ENCODE measurements at regions not wholly inside any gene's neighbourhood (a gene's known extent, or its start where the extent isn't known, plus 50 kb on each side); places are given as distances from the start of the nearest gene placed in this dataset.
"Not testable (repeated sequence)": the region's sequence is repeated elsewhere in the genome, so short reads cannot be mapped to it uniquely, and the experiment has no call there.

DNA sequence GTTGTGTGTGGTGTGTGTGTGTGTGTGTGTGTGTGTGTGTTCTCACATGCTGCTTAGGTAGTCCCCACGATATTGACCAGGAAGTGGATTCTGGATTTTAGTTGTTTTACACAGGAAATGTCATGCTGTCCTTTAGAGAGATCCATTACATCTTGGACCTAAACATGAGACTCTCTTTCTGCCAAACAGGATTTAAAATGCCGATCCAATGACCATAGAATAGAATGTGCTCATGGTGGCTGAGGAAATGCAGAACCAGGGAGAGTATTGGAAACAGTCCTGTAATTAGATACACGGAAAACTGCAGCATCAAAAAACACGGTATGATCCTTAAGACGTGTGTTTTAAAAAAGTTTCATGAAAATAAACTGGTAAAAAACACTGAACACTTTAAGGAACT, 347.8 kb upstream of the FRG1 start:
- TF ChIP-seq, protein P1, sequence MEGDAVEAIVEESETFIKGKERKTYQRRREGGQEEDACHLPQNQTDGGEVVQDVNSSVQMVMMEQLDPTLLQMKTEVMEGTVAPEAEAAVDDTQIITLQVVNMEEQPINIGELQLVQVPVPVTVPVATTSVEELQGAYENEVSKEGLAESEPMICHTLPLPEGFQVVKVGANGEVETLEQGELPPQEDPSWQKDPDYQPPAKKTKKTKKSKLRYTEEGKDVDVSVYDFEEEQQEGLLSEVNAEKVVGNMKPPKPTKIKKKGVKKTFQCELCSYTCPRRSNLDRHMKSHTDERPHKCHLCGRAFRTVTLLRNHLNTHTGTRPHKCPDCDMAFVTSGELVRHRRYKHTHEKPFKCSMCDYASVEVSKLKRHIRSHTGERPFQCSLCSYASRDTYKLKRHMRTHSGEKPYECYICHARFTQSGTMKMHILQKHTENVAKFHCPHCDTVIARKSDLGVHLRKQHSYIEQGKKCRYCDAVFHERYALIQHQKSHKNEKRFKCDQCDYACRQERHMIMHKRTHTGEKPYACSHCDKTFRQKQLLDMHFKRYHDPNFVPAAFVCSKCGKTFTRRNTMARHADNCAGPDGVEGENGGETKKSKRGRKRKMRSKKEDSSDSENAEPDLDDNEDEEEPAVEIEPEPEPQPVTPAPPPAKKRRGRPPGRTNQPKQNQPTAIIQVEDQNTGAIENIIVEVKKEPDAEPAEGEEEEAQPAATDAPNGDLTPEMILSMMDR (IDR thresholded peaks at IDR 0.05; ENCODE audit: insufficient read depth, low read depth, low read length): no peak
- DNase-seq (ENCODE audit: low read depth): no peak
- no peak overlapping the region for H3K4me3 ChIP-seq (ENCODE audit: low read depth, low read length)

DNA sequence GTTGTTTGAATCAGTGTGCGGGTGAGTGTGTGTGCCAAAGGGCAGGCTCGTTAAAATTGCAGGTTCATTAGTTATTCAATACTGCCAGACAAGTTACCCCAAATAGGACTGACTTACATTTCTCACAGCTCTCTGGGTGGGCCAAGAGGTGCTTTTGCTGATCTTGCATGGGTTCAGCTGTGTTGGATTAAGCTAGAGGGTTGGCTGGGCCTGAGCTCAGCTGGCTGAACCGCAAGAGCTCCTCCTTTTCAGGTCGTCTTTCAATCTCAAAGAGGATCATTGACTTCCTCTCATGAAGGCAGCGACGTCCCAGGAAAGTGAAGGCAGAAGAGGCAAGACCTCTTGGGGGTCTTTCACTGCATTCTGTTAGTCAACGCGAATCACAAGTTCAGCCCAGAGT, 343.3 kb upstream of the FRG1 start:
- no peak overlapping the region for H3K4me3 ChIP-seq (ENCODE audit: low read depth, low read length)
- TF ChIP-seq, protein P1 (IDR thresholded peaks at IDR 0.05; ENCODE audit: insufficient read depth, low read depth, low read length): no peak
- DNase-seq (ENCODE audit: low read depth): no peak

DNA sequence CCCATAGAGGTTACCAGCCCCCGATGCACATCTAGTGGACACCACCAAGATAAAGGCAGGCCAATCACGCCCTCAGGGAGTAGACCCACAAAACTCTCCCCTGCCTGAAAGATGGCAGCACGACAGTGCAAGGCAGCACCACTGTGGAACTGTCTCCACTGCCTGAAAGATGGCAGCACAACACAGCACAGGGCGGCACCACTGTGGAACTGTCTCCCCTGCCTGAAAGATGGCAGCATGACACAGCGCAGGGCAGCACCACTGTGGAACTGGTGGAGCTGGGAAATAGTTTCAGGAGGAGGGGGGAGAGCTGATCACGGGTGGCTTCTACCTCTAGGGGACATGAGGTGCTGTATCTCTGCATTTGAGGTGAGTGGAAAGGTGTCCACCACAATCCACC, 340.4 kb upstream of the FRG1 start:
- H3K4me3 ChIP-seq (ENCODE audit: low read depth, low read length): no peak overlapping the region
- TF ChIP-seq, protein P1 (IDR thresholded peaks at IDR 0.05; ENCODE audit: insufficient read depth, low read depth, low read length): no peak
- DNase-seq (ENCODE audit: low read depth): no peak

DNA sequence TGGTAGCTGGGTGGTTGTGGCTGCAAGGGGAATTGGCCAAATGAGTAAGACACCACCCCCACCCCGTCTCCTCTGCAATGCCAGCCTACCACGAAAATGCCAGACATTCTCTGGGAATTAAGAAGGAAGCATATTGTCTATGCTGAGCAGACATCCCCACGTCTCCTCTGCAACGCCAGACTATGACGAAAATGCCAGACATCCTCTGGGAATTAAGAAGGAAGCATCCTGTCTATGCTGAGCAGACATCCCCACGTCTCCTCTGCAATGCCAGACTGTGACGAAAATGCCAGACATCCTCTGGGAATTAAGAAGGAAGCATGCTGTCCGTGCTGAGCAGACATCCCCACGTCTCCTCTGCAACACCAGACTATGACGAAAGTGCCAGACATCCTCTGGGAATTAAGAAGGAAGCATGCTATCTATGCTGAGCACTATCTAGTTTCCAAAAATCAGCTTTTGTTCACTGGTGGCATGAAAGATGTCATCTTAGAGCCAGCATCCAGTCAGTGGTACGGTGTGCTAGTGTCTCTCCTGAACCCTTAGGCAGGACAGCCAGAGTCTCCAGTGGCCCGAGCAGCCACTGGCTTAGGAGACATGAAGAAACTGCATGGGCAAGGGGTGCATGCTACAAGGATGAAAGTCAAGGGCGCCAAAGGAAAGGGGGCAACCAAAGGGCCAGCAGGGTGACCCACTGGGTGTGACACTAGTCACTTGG, 339.8 kb upstream of the FRG1 start:
- H3K4me3 ChIP-seq (ENCODE audit: low read depth, low read length): no peak overlapping the region
- TF ChIP-seq, protein P1 (IDR thresholded peaks at IDR 0.05; ENCODE audit: insufficient read depth, low read depth, low read length): no peak
- no peak for DNase-seq (ENCODE audit: low read depth)

DNA sequence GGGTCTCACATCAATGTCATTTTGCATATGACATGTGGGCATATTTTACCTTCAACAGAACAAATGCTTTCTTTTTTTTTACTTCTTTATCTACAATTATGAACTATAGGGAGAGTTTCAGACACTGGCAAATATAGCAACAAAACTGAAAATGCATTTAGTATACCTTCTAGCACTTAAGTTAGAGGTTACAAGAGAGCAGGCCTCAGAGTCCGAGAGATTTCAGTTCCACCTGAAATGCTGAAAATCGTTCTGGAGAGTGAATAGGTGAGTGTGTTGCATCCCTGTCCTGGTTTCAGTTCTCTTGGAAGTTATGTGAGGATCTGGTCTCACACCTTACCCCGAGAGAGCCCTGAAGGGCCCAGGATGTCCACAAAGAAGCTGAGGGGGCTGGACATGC, 337.8 kb upstream of the FRG1 start:
- not testable (repeated sequence) for H3K4me3 ChIP-seq (ENCODE audit: low read depth, low read length)

DNA sequence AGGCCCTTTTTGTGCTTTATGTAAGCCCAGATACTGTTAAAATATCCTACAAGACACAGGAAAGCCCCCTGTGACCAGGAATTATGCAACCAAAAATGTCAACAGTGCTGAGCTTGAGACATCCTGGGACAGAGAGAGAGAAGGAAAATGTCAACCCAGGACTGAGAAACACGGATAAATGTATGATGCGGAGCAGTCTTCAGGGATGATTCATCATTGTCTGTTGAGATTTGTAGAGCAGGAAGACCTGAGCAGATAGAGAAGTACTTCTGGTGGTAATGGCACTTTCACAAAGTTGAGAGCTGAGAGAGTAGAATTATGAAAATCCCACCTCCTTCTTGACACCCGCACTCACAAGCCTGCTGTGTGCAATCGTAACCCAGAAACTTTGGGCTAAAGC, 330.1 kb upstream of the FRG1 start:
- not testable (repeated sequence) for H3K4me3 ChIP-seq (ENCODE audit: low read depth, low read length); DNase-seq (ENCODE audit: low read depth)

More for the DNA sequence above, 337.8 kb upstream of the FRG1 start:
- DNase-seq (ENCODE audit: low read depth): not testable (repeated sequence)

DNA sequence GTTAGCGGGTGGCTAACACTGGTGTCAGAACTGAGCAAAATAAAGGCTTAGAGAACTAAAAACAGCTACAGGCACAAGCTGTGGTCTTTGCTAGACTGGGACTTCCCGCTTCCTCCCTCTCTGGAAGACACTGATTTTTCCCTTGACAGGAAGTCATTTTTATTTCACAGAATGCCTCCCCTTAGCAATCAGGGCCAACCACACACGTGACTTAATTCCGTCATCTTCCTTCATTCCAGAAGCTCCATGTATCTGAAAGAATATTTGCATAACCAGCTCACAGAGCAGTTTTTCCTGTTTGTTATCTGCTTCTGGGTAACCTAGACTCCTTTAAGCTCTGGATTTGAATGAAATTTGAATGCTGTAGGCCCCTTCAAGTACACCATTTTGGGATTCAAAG, 327.5 kb upstream of the FRG1 start:
- no peak for DNase-seq (ENCODE audit: low read depth)
- H3K4me3 ChIP-seq (ENCODE audit: low read depth, low read length): no peak overlapping the region
- TF ChIP-seq, protein P1 (IDR thresholded peaks at IDR 0.05; ENCODE audit: insufficient read depth, low read depth, low read length): no peak

DNA sequence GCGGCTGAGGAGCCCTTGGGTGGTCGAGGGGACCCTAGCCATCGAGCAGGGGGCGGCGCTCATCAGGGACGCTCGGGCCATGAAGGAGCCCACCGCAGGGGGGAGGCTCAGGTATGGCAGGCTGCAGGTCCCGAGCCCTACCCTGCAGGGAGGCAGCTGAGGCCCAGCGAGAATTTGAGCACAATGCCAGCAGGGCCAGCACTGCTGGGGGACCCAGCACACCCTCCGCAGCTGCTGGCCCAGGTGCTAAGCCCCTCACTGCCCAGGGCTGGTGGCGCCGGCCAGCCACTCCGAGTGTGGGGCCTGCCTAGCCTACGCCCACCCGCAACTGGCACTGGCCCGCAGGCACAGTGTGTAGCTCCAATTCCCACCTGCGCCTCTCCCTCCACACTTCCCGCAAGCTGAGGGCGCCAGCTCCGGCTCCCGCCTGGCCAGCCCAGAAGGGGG, 325.4 kb upstream of the FRG1 start:
- DNase-seq (ENCODE audit: low read depth): no peak
- H3K4me3 ChIP-seq (ENCODE audit: low read depth, low read length): no peak overlapping the region
- TF ChIP-seq, protein P1 (IDR thresholded peaks at IDR 0.05; ENCODE audit: insufficient read depth, low read depth, low read length): no peak

DNA sequence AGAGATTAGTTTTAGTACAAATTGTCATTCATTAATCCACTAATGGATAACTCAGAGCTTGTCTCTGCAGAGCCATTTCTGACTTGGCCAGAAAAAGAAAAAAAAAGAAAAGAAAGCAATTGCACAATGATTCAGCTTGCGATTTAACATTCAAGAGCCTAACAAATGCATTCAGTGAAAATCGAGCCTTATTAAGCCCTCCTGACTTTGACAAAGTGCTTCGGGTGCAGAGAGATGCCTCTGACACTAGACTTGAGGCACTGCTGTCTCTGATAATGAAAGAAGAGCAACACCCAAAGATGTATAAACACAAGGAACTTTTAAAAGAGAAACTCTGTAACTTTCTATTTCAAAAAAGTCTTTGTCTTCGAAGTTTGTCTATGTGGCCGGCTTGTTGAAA, 322.9 kb upstream of the FRG1 start:
- H3K4me3 ChIP-seq (ENCODE audit: low read depth, low read length); DNase-seq (ENCODE audit: low read depth): not testable (repeated sequence)

DNA sequence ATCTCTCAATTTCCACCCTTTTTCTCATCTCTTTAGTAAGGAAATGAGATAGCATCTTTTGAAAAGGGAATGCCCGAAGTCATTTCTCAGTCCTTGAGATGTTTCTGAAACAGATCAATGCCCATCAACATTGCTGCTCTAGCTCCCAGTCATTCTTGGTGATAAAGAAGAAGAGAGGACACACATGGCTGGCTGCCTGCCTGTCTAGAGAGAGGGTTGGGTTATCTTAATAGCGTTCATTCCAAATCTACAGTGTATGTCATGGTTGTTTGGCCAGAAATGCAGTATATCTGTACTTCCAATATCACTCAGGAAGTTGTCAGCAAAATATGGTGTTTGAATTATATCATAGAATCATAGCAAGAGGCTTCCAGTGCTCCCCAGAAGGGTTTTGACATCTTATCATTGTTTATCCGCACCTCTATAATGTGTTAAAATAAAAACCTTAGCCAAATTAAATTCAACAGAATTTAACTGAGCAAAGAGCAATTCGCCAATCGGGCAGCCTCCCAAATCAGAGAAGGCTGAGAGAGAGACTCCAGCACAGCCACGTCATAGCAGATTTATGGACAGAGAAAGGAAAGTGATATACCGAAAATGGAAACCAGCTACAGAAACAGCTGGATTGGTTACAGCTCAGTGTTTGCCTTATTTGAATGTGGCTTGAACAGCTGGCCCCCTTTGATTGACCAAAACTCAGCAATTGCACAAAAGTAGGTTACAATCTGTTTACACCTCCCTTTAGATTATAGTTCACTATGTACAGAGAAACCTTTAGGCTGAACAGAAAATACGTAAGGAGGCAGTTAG, 321.0 kb upstream of the FRG1 start:
- DNase-seq (ENCODE audit: low read depth); H3K4me3 ChIP-seq (ENCODE audit: low read depth, low read length): not testable (repeated sequence)

DNA sequence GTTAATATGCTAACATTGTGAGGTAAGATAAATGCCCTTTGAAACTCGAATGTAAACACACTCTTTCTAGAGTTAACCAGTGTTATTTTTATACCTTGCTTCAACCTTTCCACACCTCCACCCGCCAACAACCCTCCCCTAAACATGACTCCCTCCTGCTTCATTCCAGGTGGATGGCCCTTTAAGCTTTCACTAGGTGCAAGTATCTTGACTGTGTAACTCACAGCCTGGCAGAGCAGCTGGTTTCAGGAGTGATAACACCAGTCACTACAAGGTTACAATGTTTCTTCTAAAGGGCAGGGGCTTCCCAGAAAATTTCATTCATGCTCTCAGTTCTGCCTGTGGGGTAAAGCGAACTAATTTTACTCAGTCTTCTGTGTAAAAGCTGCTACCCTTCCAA, 318.1 kb upstream of the FRG1 start:
- not testable (repeated sequence) for H3K4me3 ChIP-seq (ENCODE audit: low read depth, low read length); DNase-seq (ENCODE audit: low read depth)
